Kidney (tissue), 13 donors: ENCODE measurements at regions not wholly inside any gene's neighbourhood (a gene's known extent, or its start where the extent isn't known, plus 50 kb on each side); places are given as distances from the start of the nearest gene placed in this dataset.
"Not testable (repeated sequence)": the region's sequence is repeated elsewhere in the genome, so short reads cannot be mapped to it uniquely, and the experiment has no call there.

Source experiments
- DNase-seq, 5 donors: peaks; one replicate each; pipeline ENCODE4 v3.0.0-alpha.2; 2013 to 2020
- FAIRE-seq: peaks from 2 replicates; lab custom pipeline; 2012; peaks lifted over from hg19 to GRCh38; lab: Jason Lieb, UNC
- H3K27ac ChIP-seq, 2 donors: one replicate each; pipeline ENCODE4 v1.7.0; 2013; ENCODE audit warnings: low read depth in 2 of 2, low read length in 2 of 2, inconsistent platforms in 1 of 2
- H3K27me3 ChIP-seq: one replicate; pipeline ENCODE4 v1.7.1; 2013; ENCODE audit warnings: low read length, inconsistent platforms; ENCODE audit not compliant: control insufficient read depth, insufficient read depth
- H3K36me3 ChIP-seq, 3 donors: one replicate each; pipeline versions ENCODE4 v1.7.0 to v1.7.1; 2013; ENCODE audit warnings: low read length in 3 of 3, control low read depth in 1 of 3, inconsistent platforms in 1 of 3; ENCODE audit not compliant: insufficient read depth in 3 of 3, control insufficient read depth in 2 of 3
- H3K4me1 ChIP-seq, 3 donors: one replicate each; pipeline versions ENCODE4 v1.7.0 to v1.7.1; 2013; ENCODE audit warnings: low read length in 3 of 3, inconsistent platforms in 1 of 3, low read depth in 1 of 3; ENCODE audit not compliant: control insufficient read depth in 2 of 3, insufficient read depth in 2 of 3
- H3K4me3 ChIP-seq, 3 donors: one replicate each; pipeline versions ENCODE4 v1.7.0 to v1.8.1; 2013; ENCODE audit warnings: low read length in 3 of 3, control low read depth in 1 of 3, inconsistent platforms in 1 of 3
- H3K9ac ChIP-seq, 3 donors: one replicate each; pipeline versions ENCODE4 v1.7.0 to v1.7.1; 2013; ENCODE audit warnings: low read length in 3 of 3, control low read depth in 1 of 3, inconsistent platforms in 1 of 3
- H3K9me3 ChIP-seq, 3 donors: one replicate each; pipeline versions ENCODE4 v1.7.0 to v1.7.1; 2013; ENCODE audit warnings: low read length in 3 of 3, control low read depth in 1 of 3, inconsistent platforms in 1 of 3; ENCODE audit not compliant: control insufficient read depth in 2 of 3, insufficient read depth in 1 of 3
- CTCF ChIP-seq: IDR thresholded peaks from 3 replicates; pipeline ENCODE4 v1.5.1; 2012; ENCODE audit warnings: mild to moderate bottlenecking, moderate library complexity, borderline replicate concordance; ENCODE audit not compliant: insufficient read depth; ENCODE audit errors: extremely low read depth
- intact Hi-C: fragments of 100-400 bp; cut with DNase I; formaldehyde crosslinking; loops from one replicate; pipeline ENCODE4 v1.11.1; 2022
- donor health status: control.
- donor health status: control.
- donor health status: control.
- donor health status: control.
- donor health status: control.
- donor health status: DM: yes; HTN: yes; CAD: no.
- donor health status: Normal renal cell carcinoma (clear cell type).

GRCh38 chr2:8249769-8250168, 432.1 kb upstream of the ID2 start:
- no peak for DNase-seq
- Histone ChIP-seq H3K27ac (no peak overlapping the region), H3K9ac (no peak overlapping the region), H3K4me3 (no peak overlapping the region), H3K36me3 (no peaks in the 10 kb centered on the region), H3K4me1 (no peaks in the 10 kb centered on the region), H3K9me3 (peaks cover 0 to 6% (median 0%) of the 10 kb centered on the region in 3 donors), H3K27me3 (no peaks in the 10 kb centered on the region)
- FAIRE-seq = no peak
- intact Hi-C loops = no loop called here
- no peak for TF ChIP-seq CTCF

DNA sequence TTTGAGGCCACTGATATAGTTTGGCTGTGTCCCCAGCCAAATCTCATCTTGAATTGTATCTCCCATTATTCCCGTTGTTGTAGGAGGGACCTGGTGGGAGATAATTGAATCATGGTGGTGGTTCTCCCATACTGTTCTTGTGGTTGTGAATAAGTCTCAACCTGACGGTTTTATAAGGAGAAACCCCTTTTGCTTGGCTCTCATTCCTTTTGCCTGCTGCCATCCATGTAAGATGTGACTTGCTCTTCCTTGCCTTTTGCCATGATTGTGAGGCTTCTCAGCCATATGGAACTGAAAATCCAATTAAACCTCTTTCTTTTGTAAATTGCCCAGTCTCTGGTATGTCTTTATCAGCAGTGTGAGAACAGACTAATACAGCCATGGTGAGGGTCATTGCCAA, 431.6 kb upstream of the ID2 start:
- H3K9ac ChIP-seq, FAIRE-seq, DNase-seq, intact Hi-C loops, H3K27ac ChIP-seq, H3K27me3 ChIP-seq, H3K4me3 ChIP-seq, H3K4me1 ChIP-seq, H3K36me3 ChIP-seq, H3K9me3 ChIP-seq: not testable (repeated sequence)

GRCh38 chr2:8251291-8251690, 430.6 kb upstream of the ID2 start:
- DNase-seq (no peak), FAIRE-seq (no peak)
- peaks cover 0 to 6% (median 0%) of the 10 kb centered on the region in 3 donors for H3K9me3 ChIP-seq
- H3K27me3 ChIP-seq = no peaks in the 10 kb centered on the region
- H3K9ac ChIP-seq = no peak overlapping the region
- TF ChIP-seq CTCF = no peak
- no peaks in the 10 kb centered on the region for H3K4me1 ChIP-seq
- no peak overlapping the region for H3K4me3 ChIP-seq
- no peaks in the 10 kb centered on the region for H3K36me3 ChIP-seq
- H3K27ac ChIP-seq = no peak overlapping the region
- intact Hi-C loops = no loop called here

DNA sequence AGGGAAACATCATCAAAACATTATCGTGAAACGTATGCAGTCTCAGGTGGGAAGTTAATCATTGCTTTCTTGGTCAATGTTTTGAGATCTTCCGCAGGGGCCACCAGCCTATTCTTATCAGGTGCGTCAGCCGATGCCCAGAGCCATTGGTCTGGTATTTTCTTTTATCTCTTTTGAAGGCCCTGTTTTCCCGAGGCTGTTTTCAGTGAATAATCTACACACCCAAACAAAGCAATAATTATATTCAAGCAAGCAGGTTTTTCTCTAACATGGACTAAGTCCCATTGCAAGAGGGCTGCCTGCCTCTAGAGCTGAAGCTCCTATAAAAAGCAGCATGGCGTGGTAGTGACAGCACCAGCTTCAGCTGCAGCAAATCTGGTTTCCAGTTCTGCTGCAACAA, 430.0 kb upstream of the ID2 start:
- no peak for TF ChIP-seq CTCF
- no peaks in the 10 kb centered on the region for H3K36me3 ChIP-seq
- no peak overlapping the region for H3K27ac ChIP-seq
- peaks cover 0 to 6% (median 0%) of the 10 kb centered on the region in 3 donors for H3K9me3 ChIP-seq
- intact Hi-C loops = no loop called here
- no peak for DNase-seq
- H3K27me3 ChIP-seq = no peaks in the 10 kb centered on the region
- H3K9ac ChIP-seq = no peak overlapping the region
- H3K4me3 ChIP-seq = no peak overlapping the region
- H3K4me1 ChIP-seq = no peaks in the 10 kb centered on the region
- no peak for FAIRE-seq
